Peyer's patch (tissue), 4 donors: ENCODE measurements at regions not wholly inside any gene's neighbourhood (a gene's known extent, or its start where the extent isn't known, plus 50 kb on each side); places are given as distances from the start of the nearest gene placed in this dataset.

Experiments
- DNase-seq, 3 donors: peaks; one replicate each; pipeline ENCODE4 v3.0.0-alpha.2; 2017 to 2019
- H3K27ac ChIP-seq, 4 donors: fragments of 200-600 bp; sonication (generic); one replicate each; pipeline ENCODE4 v1.5.1; 2016 to 2019
- H3K27me3 ChIP-seq, 2 donors: fragments of 200-600 bp; sonication (generic); one replicate each; pipeline ENCODE4 v1.5.1; 2019
- H3K36me3 ChIP-seq, 3 donors: fragments of 200-600 bp; sonication (generic); one replicate each; pipeline ENCODE4 v1.5.1; 2016 to 2019
- H3K4me1 ChIP-seq, 4 donors: fragments of 200-600 bp; sonication (generic); one replicate each; pipeline ENCODE4 v1.5.1; 2016 to 2019
- H3K4me3 ChIP-seq, 4 donors: fragments of 200-600 bp; sonication (generic); 1 replicate in 3 of 4; 2 replicates in 1 of 4; pipeline ENCODE4 v1.5.1; 2016 to 2019; ENCODE audit warnings: mild to moderate bottlenecking in 1 of 4
- H3K9me3 ChIP-seq, 4 donors: fragments of 200-600 bp; sonication (generic); one replicate each; pipeline ENCODE4 v1.5.1; 2016 to 2019; ENCODE audit warnings: mild to moderate bottlenecking in 1 of 4
- CTCF ChIP-seq, 6 experiments: fragments of 450-650 bp in 4 of 6; fragments of 200-600 bp in 2 of 6; sonication (generic) in 1 of 6; IDR thresholded peaks; one replicate each; pipeline ENCODE4 v1.5.1; 2017 to 2019; ENCODE audit warnings: antibody characterized with exemption in 6 of 6, mild to moderate bottlenecking in 3 of 6, moderate library complexity in 1 of 6
- POLR2A ChIP-seq, 2 donors: fragments of 450-650 bp; IDR thresholded peaks; one replicate each; pipeline ENCODE4 v1.5.1; 2017; ENCODE audit warnings: antibody characterized with exemption in 2 of 2, mild to moderate bottlenecking in 2 of 2, moderate library complexity in 2 of 2

- no peaks in the 10 kb centered on the region for H3K4me1 ChIP-seq
- H3K27ac ChIP-seq, result no peak overlapping the region
- H3K27me3 ChIP-seq, result no peaks in the 10 kb centered on the region
- no peak for DNase-seq
- no peak overlapping the region for H3K4me3 ChIP-seq
- TF ChIP-seq CTCF (IDR thresholded peaks at IDR 0.05) (no peak), POLR2A (IDR thresholded peaks at IDR 0.05) (no peak)
- H3K9me3 ChIP-seq, result no peaks in the 10 kb centered on the region
- no peaks in the 10 kb centered on the region for H3K36me3 ChIP-seq
Observed at GRCh38 chr7:41621953-41622831, 80.7 kb downstream of the INHBA start.

- H3K27me3 ChIP-seq, result no peaks in the 10 kb centered on the region
- TF ChIP-seq CTCF (IDR thresholded peaks at IDR 0.05) (no peak), POLR2A (IDR thresholded peaks at IDR 0.05) (no peak)
- H3K27ac ChIP-seq, result no peak overlapping the region
- H3K4me1 ChIP-seq, result no peaks in the 10 kb centered on the region
- no peaks in the 10 kb centered on the region for H3K36me3 ChIP-seq
- no peak overlapping the region for H3K4me3 ChIP-seq
- no peaks in the 10 kb centered on the region for H3K9me3 ChIP-seq
- DNase-seq, result no peak
Observed at GRCh38 chr7:41617987-41618386, 84.9 kb downstream of the INHBA start.

GRCh38 chr7:41612798-41613197 is 90.1 kb downstream of the INHBA start:
- no peak overlapping the region for H3K4me3 ChIP-seq
- TF ChIP-seq CTCF (IDR thresholded peaks at IDR 0.05), result no peak
- no peak for TF ChIP-seq POLR2A (IDR thresholded peaks at IDR 0.05)
- H3K36me3 ChIP-seq, result no peaks in the 10 kb centered on the region
- H3K9me3 ChIP-seq, result no peaks in the 10 kb centered on the region
- DNase-seq, result no peak
- H3K4me1 ChIP-seq, result no peaks in the 10 kb centered on the region
- no peaks in the 10 kb centered on the region for H3K27me3 ChIP-seq
- H3K27ac ChIP-seq, result no peak overlapping the region

- H3K4me3 ChIP-seq, result no peak overlapping the region
- H3K27me3 ChIP-seq, result no peaks in the 10 kb centered on the region
- DNase-seq, result no peak
- H3K4me1 ChIP-seq, result no peaks in the 10 kb centered on the region
- no peaks in the 10 kb centered on the region for H3K36me3 ChIP-seq
- H3K9me3 ChIP-seq, result no peaks in the 10 kb centered on the region
- TF ChIP-seq CTCF (IDR thresholded peaks at IDR 0.05) (no peak), POLR2A (IDR thresholded peaks at IDR 0.05) (no peak)
- H3K27ac ChIP-seq, result no peak overlapping the region
Observed at GRCh38 chr7:41612386-41612785, 90.5 kb downstream of the INHBA start.

- TF ChIP-seq CTCF (IDR thresholded peaks at IDR 0.05) (no peak), POLR2A (IDR thresholded peaks at IDR 0.05) (no peak)
- no peaks in the 10 kb centered on the region for H3K9me3 ChIP-seq
- H3K4me3 ChIP-seq, result no peak overlapping the region
- DNase-seq, result no peak
- no peak overlapping the region for H3K27ac ChIP-seq
- no peaks in the 10 kb centered on the region for H3K4me1 ChIP-seq
- no peaks in the 10 kb centered on the region for H3K27me3 ChIP-seq
- no peaks in the 10 kb centered on the region for H3K36me3 ChIP-seq
Observed at GRCh38 chr7:41608447-41608846, 94.4 kb downstream of the INHBA start.
